ENCODE measurements at regions not wholly inside any gene's neighbourhood (a gene's known extent, or its start where the extent isn't known, plus 50 kb on each side); places are given as distances from the start of the nearest gene placed in this dataset.

- TF ChIP-seq CTCF (IDR thresholded peaks at IDR 0.05; ENCODE audit: low read depth, low read length, poor library complexity, severe bottlenecking) (no peak), EZH2phosphoT487 (IDR thresholded peaks at IDR 0.05; ENCODE audit: borderline replicate concordance, low read length) (no peak)
Measured at GRCh38 chr3:70873686-70874085, 561.2 kb upstream of the MDFIC2 start.

All from DOHH2 (cell line).